A549 (cell line): ENCODE measurements at regions not wholly inside any gene's neighbourhood (a gene's known extent, or its start where the extent isn't known, plus 50 kb on each side); places are given as distances from the start of the nearest gene placed in this dataset.

Experiments used
- ATAC-seq, 2 experiments: fragments of 200-7000 bp in 1 of 2; fragments of >200 bp in 1 of 2; cut with Nextera tagmentation in 1 of 2; cut with Tn5 transposase in 1 of 2; 3 replicates each; pipeline versions ENCODE4 v1.8.0 to v1.9.1; 2018 to 2020; ENCODE audit warnings: mild to moderate bottlenecking in 1 of 2, moderate library complexity in 1 of 2
- CTCF ChIA-PET: fragments of 300-600 bp; sonication (Branson Sonifier 250); formaldehyde crosslinking; extraction: SDS; loops from one replicate; lab custom pipeline; 2021; ENCODE audit warnings: antibody characterized with exemption, inconsistent platforms; lab: Yijun Ruan, JAX
- POLR2A ChIA-PET: fragments of 350-600 bp; formaldehyde crosslinking; extraction: SDS; loops from one replicate; lab custom pipeline; 2021; ENCODE audit warnings: antibody characterized with exemption, inconsistent platforms; lab: Yijun Ruan, JAX
- DNase-seq, 2 experiments: peaks; one replicate each; pipeline versions ENCODE4 v3.0.0 to v3.0.0-alpha.2; 2011 to 2016; ENCODE audit warnings: low read depth in 1 of 2, low spot score in 1 of 2
- FAIRE-seq: peaks from 2 replicates; lab custom pipeline; 2011; peaks lifted over from hg19 to GRCh38; lab: Jason Lieb, UNC
- H3K27ac ChIP-seq, 2 experiments: fragments of >200 bp; sonication (Bioruptor Twin); formaldehyde crosslinking; 3 replicates each; pipeline ENCODE4 v1.5.1; 2016 to 2017
- H3K4me1 ChIP-seq: fragments of >200 bp; sonication (Bioruptor Twin); formaldehyde crosslinking; 3 replicates; pipeline ENCODE4 v1.6.1; 2016
- H3K4me2 ChIP-seq: fragments of >200 bp; sonication (Bioruptor Twin); formaldehyde crosslinking; 3 replicates; pipeline ENCODE4 v1.6.1; 2016
- H3K4me3 ChIP-seq: fragments of >200 bp; sonication (Bioruptor Twin); formaldehyde crosslinking; 3 replicates; pipeline ENCODE4 v1.5.1; 2016
- H3K9me3 ChIP-seq: fragments of >200 bp; sonication (Bioruptor Twin); formaldehyde crosslinking; 3 replicates; pipeline ENCODE4 v1.6.1; 2016
- CBX2 ChIP-seq: fragments of 200-600 bp; sonication (generic); IDR thresholded peaks from 2 replicates; pipeline ENCODE4 v1.6.1; 2016; ENCODE audit warnings: low read depth, mild to moderate bottlenecking, borderline replicate concordance
- CBX8 ChIP-seq: fragments of 200-600 bp; sonication (generic); IDR thresholded peaks from 2 replicates; pipeline ENCODE4 v1.6.1; 2016
- CEBPB ChIP-seq, 2 experiments: fragments of >200 bp in 1 of 2; sonication (Bioruptor Twin) in 1 of 2; formaldehyde crosslinking in 1 of 2; IDR thresholded peaks; 2 replicates each; pipeline ENCODE4 v1.6.1; 2012 to 2016
- EHMT2 ChIP-seq: fragments of 200-600 bp; sonication (generic); IDR thresholded peaks from 2 replicates; pipeline ENCODE4 v1.6.1; 2016; ENCODE audit warnings: antibody characterized with exemption, low read depth, mild to moderate bottlenecking, moderate library complexity
- ELK1 ChIP-seq: fragments of 150-350 bp; IDR thresholded peaks from 2 replicates; pipeline ENCODE4 v1.6.1; 2014; ENCODE audit warnings: low read depth, mild to moderate bottlenecking, low read length
- EP300 ChIP-seq, 2 experiments: fragments of >200 bp; sonication (Bioruptor Twin); formaldehyde crosslinking; IDR thresholded peaks; 2 replicates in 1 of 2; 3 replicates in 1 of 2; pipeline ENCODE4 v1.6.1; 2016 to 2017
- FOSL2 ChIP-seq, 2 experiments: fragments of 450-650 bp in 1 of 2; fragments of >200 bp in 1 of 2; sonication (Bioruptor Twin) in 1 of 2; formaldehyde crosslinking; IDR thresholded peaks; 2 replicates each; pipeline versions ENCODE4 v1.5.0 to v1.6.1; 2016 to 2020; ENCODE audit warnings: mild to moderate bottlenecking in 1 of 2, moderate library complexity in 1 of 2
- FOXS1 ChIP-seq: fragments of 250-450 bp; sonication (Bioruptor Pico); IDR thresholded peaks from 2 replicates; pipeline ENCODE4 v1.5.0; 2020; ENCODE audit warnings: mild to moderate bottlenecking, moderate library complexity
- GATA3 ChIP-seq: IDR thresholded peaks from 2 replicates; pipeline ENCODE4 v1.6.1; 2012; ENCODE audit warnings: borderline replicate concordance
- HEYL ChIP-seq: fragments of 250-450 bp; sonication (Bioruptor Pico); IDR thresholded peaks from 2 replicates; pipeline ENCODE4 v1.8.0; 2021; ENCODE audit warnings: mild to moderate bottlenecking, moderate library complexity
- JUNB ChIP-seq: fragments of >200 bp; sonication (Bioruptor Twin); formaldehyde crosslinking; IDR thresholded peaks from 2 replicates; pipeline ENCODE4 v1.6.1; 2016
- KDM1A ChIP-seq: fragments of 200-600 bp; sonication (generic); IDR thresholded peaks from 2 replicates; pipeline ENCODE4 v1.6.1; 2016; ENCODE audit warnings: low read depth, mild to moderate bottlenecking
- MAFK ChIP-seq: fragments of 450-650 bp; IDR thresholded peaks from 2 replicates; pipeline ENCODE4 v1.6.1; 2014; ENCODE audit not compliant: partially characterized antibody
- MAX ChIP-seq: IDR thresholded peaks from 2 replicates; pipeline ENCODE4 v1.6.1; 2012
- NPAS2 ChIP-seq: fragments of 250-450 bp; sonication (Bioruptor Pico); IDR thresholded peaks from 2 replicates; pipeline ENCODE4 v1.8.0; 2022; ENCODE audit warnings: mild to moderate bottlenecking, moderate library complexity, borderline replicate concordance
- RCOR1 ChIP-seq: fragments of 150-350 bp; IDR thresholded peaks from 2 replicates; pipeline ENCODE4 v1.6.1; 2014; ENCODE audit warnings: antibody characterized with exemption, low read length, low read depth
- RFX5 ChIP-seq: fragments of 450-650 bp; IDR thresholded peaks from 2 replicates; pipeline ENCODE4 v1.7.1; 2014; ENCODE audit warnings: antibody characterized with exemption, mild to moderate bottlenecking, moderate library complexity
- RNF2 ChIP-seq: fragments of 200-600 bp; sonication (generic); IDR thresholded peaks from 2 replicates; pipeline ENCODE4 v1.6.1; 2016; ENCODE audit warnings: low read depth, mild to moderate bottlenecking, antibody characterized with exemption, moderate library complexity, borderline replicate concordance
- SMC3 ChIP-seq: fragments of >200 bp; sonication (Bioruptor Twin); formaldehyde crosslinking; IDR thresholded peaks from 3 replicates; pipeline ENCODE4 v1.6.1; 2018; ENCODE audit warnings: inconsistent platforms
- SREBF2 ChIP-seq: fragments of 450-650 bp; IDR thresholded peaks from 2 replicates; pipeline ENCODE4 v1.6.1; 2014; ENCODE audit warnings: mild to moderate bottlenecking, moderate library complexity
- TFCP2L1 ChIP-seq: fragments of 250-450 bp; sonication (Bioruptor Pico); IDR thresholded peaks from 2 replicates; pipeline ENCODE4 v1.5.0; 2021; ENCODE audit warnings: mild to moderate bottlenecking
- TP53 ChIP-seq: fragments of 250-450 bp; sonication (Bioruptor Pico); IDR thresholded peaks from 2 replicates; pipeline ENCODE4 v1.5.0; 2021; ENCODE audit warnings: mild to moderate bottlenecking, moderate library complexity
- USF2 ChIP-seq: fragments of 450-650 bp; IDR thresholded peaks from 2 replicates; pipeline ENCODE4 v1.6.1; 2014; ENCODE audit warnings: antibody characterized with exemption
- ZC3H11A ChIP-seq: fragments of 450-650 bp; IDR thresholded peaks from 2 replicates; pipeline ENCODE4 v1.6.1; 2014; ENCODE audit warnings: antibody characterized with exemption, mild to moderate bottlenecking
- WGBS: methylation state at CpG from one replicate; pipeline ENCODE4 v1.1.6; 2017; ENCODE audit errors: missing lambda C conversion rate; 5-methylcytosine and 5-hydroxymethylcytosine counted together

- ATAC-seq: no peak
- no peak for TF ChIP-seq ZC3H11A
- no peak for TF ChIP-seq FOSL2 (IDR thresholded peaks at IDR 0.05)
- peak; percentile 11; the same call in 1 of the 2 replicates for TF ChIP-seq FOSL2 (CRISPR knock-in tag; IDR thresholded peaks at IDR 0.05)
- peak; percentile 31; the same call in 1 of the 2 replicates for TF ChIP-seq GATA3
- H3K4me3 ChIP-seq: no peak overlapping the region
- peak in 1 of 2 experiments; percentile 18 for DNase-seq
- H3K27ac ChIP-seq: no peak overlapping the region
- 4% methylated on average over 2 of the region's 3 CpGs for WGBS
- CTCF ChIA-PET: no interaction called here
- H3K9me3 ChIP-seq: no peaks in the 10 kb centered on the region; the same call in 2 of the 3 replicates
- no peak for FAIRE-seq
- POLR2A ChIA-PET: no interaction called here
- H3K4me2 ChIP-seq: peak overlapping the region; percentile 23; the same call in 1 of the 3 replicates
- H3K4me1 ChIP-seq: peaks cover 20% of the 10 kb centered on the region
Measured at GRCh38 chr18:27843783-27844777, 332.9 kb downstream of the CDH2 start.

- CTCF ChIA-PET: no interaction called here
- Histone ChIP-seq H3K4me3 (no peak overlapping the region), H3K27ac (peak overlapping the region in 1 of 2 experiments; percentile 52; a peak in 2 of 6 replicates), H3K9me3 (no peaks in the 10 kb centered on the region; the same call in 2 of the 3 replicates), H3K4me1 (peaks cover 18% of the 10 kb centered on the region), H3K4me2 (peak overlapping the region; percentile 43)
- POLR2A ChIA-PET: no interaction called here
- TF ChIP-seq USF2 (no peak), FOXS1 (CRISPR knock-in tag) (peak; percentile 65; the same call in 1 of the 2 replicates), HEYL (no peak), NPAS2 (CRISPR knock-in tag) (no peak), CEBPB (IDR thresholded peaks at IDR 0.05) (0 out of 4 replicates have a peak, but pooled peaks of 1 of the 2 experiments have one; percentile 20), RCOR1 (no peak), MAX (0 out of 2 replicates have a peak, but pooled peaks have one; percentile 44), TFCP2L1 (CRISPR knock-in tag) (no peak), RNF2 (no peak), CBX2 (no peak), FOSL2 (IDR thresholded peaks at IDR 0.05) (peak; percentile 74), FOSL2 (CRISPR knock-in tag; IDR thresholded peaks at IDR 0.05) (peak; percentile 74), TP53 (no peak), SMC3 (no peak), EP300 (IDR thresholded peaks at IDR 0.05) (0 out of 5 replicates have a peak, but pooled peaks of 1 of the 2 experiments have one; percentile 19), GATA3 (peak; percentile 78), MAFK (no peak), KDM1A (no peak), JUNB (peak; percentile 80), EHMT2 (no peak), CBX8 (no peak)
- ATAC-seq (peak; percentile 96 to 99), DNase-seq (peak; percentile 27 to 81), FAIRE-seq (no peak)
- WGBS: 0% methylated on average over 2 of the region's 2 CpGs
Measured at GRCh38 chr18:27839141-27839540, 337.8 kb downstream of the CDH2 start.

GRCh38 chr18:27838225-27838624, 338.7 kb downstream of the CDH2 start:
- ChIA-PET CTCF (interaction anchor here (0.7 kb wide), 1 partner anchor 22 kb away, joined by 3 read pairs; no protein-coding TSS in a partner anchor), POLR2A (no interaction called here)
- Histone ChIP-seq H3K4me1 (peaks cover 10% of the 10 kb centered on the region), H3K9me3 (no peaks in the 10 kb centered on the region; the same call in 2 of the 3 replicates), H3K27ac (peak overlapping the region in 1 of 2 experiments; percentile 28; a peak in 3 of 6 replicates), H3K4me3 (no peak overlapping the region), H3K4me2 (no peak overlapping the region; the same call in 2 of the 3 replicates)
- FAIRE-seq: no peak
- DNase-seq: no peak
- no peak for ATAC-seq
- TF ChIP-seq ELK1: no peak
- TF ChIP-seq RFX5: no peak
- TF ChIP-seq SREBF2: no peak
- TF ChIP-seq KDM1A: no peak
